H9 (cell line): ENCODE measurements at regions not wholly inside any gene's neighbourhood (a gene's known extent, or its start where the extent isn't known, plus 50 kb on each side); places are given as distances from the start of the nearest gene placed in this dataset.

ENCODE experiments used
- DNase-seq: peaks from one replicate; pipeline ENCODE4 v3.0.0-alpha.2; 2017
- H2AFZ ChIP-seq: one replicate; pipeline ENCODE4 v1.6.1; 2013; ENCODE audit warnings: mild to moderate bottlenecking, low read length, control low read depth, moderate library complexity
- H2AK5ac ChIP-seq: 2 replicates; pipeline ENCODE4 v1.6.1; 2013; ENCODE audit warnings: low read length, control low read depth, mixed read lengths; ENCODE audit not compliant: insufficient read length
- H2BK120ac ChIP-seq: one replicate; pipeline ENCODE4 v1.6.1; 2013; ENCODE audit warnings: low read depth, mild to moderate bottlenecking, low read length, control low read depth, inconsistent platforms; ENCODE audit not compliant: poor library complexity, severe bottlenecking
- H2BK12ac ChIP-seq: 2 replicates; pipeline ENCODE4 v1.6.1; 2013; ENCODE audit warnings: low read length, control low read depth, mixed read lengths, low read depth; ENCODE audit not compliant: insufficient read length
- H2BK15ac ChIP-seq: 2 replicates; pipeline ENCODE4 v1.6.1; 2013; ENCODE audit warnings: low read depth, low read length, control low read depth
- H2BK20ac ChIP-seq: one replicate; pipeline ENCODE4 v1.6.1; 2013; ENCODE audit warnings: low read depth, mild to moderate bottlenecking, low read length, control low read depth, inconsistent platforms; ENCODE audit not compliant: poor library complexity, severe bottlenecking
- H2BK5ac ChIP-seq: 2 replicates; pipeline ENCODE4 v1.6.1; 2013; ENCODE audit warnings: low read length, control low read depth, mixed read lengths; ENCODE audit not compliant: insufficient read length
- H3K14ac ChIP-seq: 2 replicates; pipeline ENCODE4 v1.6.1; 2013; ENCODE audit warnings: low read length, control low read depth; ENCODE audit not compliant: insufficient read depth
- H3K18ac ChIP-seq: 2 replicates; pipeline ENCODE4 v1.6.1; 2013; ENCODE audit warnings: low read depth, mild to moderate bottlenecking, mixed read lengths, low read length, control low read depth; ENCODE audit not compliant: insufficient read length
- H3K23ac ChIP-seq: 2 replicates; pipeline ENCODE4 v1.6.1; 2013; ENCODE audit warnings: low read length, control low read depth, mixed read lengths, low read depth; ENCODE audit not compliant: insufficient read length
- H3K23me2 ChIP-seq: 2 replicates; pipeline ENCODE4 v1.6.1; 2013; ENCODE audit warnings: low read depth, mild to moderate bottlenecking, mixed read lengths, low read length, control low read depth; ENCODE audit not compliant: insufficient read length, poor library complexity, severe bottlenecking
- H3K27ac ChIP-seq: 2 replicates; pipeline ENCODE4 v1.5.1; 2013; ENCODE audit warnings: low read length, control low read depth, mixed read lengths, low read depth; ENCODE audit not compliant: insufficient read length
- H3K27me3 ChIP-seq: 2 replicates; pipeline ENCODE4 v1.6.1; 2013; ENCODE audit warnings: low read length, control low read depth, inconsistent platforms; ENCODE audit not compliant: insufficient read depth
- H3K4ac ChIP-seq: 2 replicates; pipeline ENCODE4 v1.6.1; 2013; ENCODE audit warnings: low read depth, mild to moderate bottlenecking, control low read depth, inconsistent platforms, low read length, moderate library complexity
- H3K4me1 ChIP-seq: 2 replicates; pipeline ENCODE4 v1.6.1; 2013; ENCODE audit warnings: low read length, control low read depth, inconsistent platforms; ENCODE audit not compliant: insufficient read depth
- H3K4me2 ChIP-seq: 2 replicates; pipeline ENCODE4 v1.6.1; 2013; ENCODE audit warnings: low read length, control low read depth, mixed read lengths; ENCODE audit not compliant: insufficient read length, insufficient read depth
- H3K56ac ChIP-seq: 2 replicates; pipeline ENCODE4 v1.6.1; 2013; ENCODE audit warnings: low read depth, mild to moderate bottlenecking, mixed read lengths, low read length, control low read depth; ENCODE audit not compliant: insufficient read length
- H3K79me1 ChIP-seq: 2 replicates; pipeline ENCODE4 v1.6.1; 2013; ENCODE audit warnings: low read depth, mild to moderate bottlenecking, moderate library complexity, low read length, control low read depth, inconsistent platforms; ENCODE audit not compliant: insufficient read depth, poor library complexity, severe bottlenecking
- H3K79me2 ChIP-seq: 2 replicates; pipeline ENCODE4 v1.6.1; 2013; ENCODE audit warnings: low read length, control low read depth, inconsistent platforms; ENCODE audit not compliant: insufficient read depth
- H3K9ac ChIP-seq: 2 replicates; pipeline ENCODE4 v1.6.1; 2013; ENCODE audit warnings: low read length, control low read depth, mixed read lengths; ENCODE audit not compliant: insufficient read length; ENCODE audit errors: extremely low read depth
- H3K9me3 ChIP-seq: one replicate; pipeline ENCODE4 v1.6.1; 2013; ENCODE audit warnings: low read depth, low read length, inconsistent platforms; ENCODE audit not compliant: control insufficient read depth
- H3T11ph ChIP-seq: one replicate; pipeline ENCODE4 v1.6.1; 2013; ENCODE audit warnings: mild to moderate bottlenecking, low read length, control low read depth, inconsistent platforms
- H4K20me1 ChIP-seq: one replicate; pipeline ENCODE4 v1.6.1; 2013; ENCODE audit not compliant: control insufficient read depth, insufficient read length, insufficient read depth
- H4K5ac ChIP-seq: 2 replicates; pipeline ENCODE4 v1.6.1; 2013; ENCODE audit warnings: low read depth, mild to moderate bottlenecking, mixed read lengths, low read length, control low read depth; ENCODE audit not compliant: insufficient read length
- H4K8ac ChIP-seq: replicated peaks from 2 replicates; pipeline ENCODE4 v1.6.1; 2013; ENCODE audit warnings: low read length, control low read depth, mixed read lengths, low read depth; ENCODE audit not compliant: insufficient read length
- H4K91ac ChIP-seq: 2 replicates; pipeline ENCODE4 v1.6.1; 2013; ENCODE audit warnings: low read depth, mild to moderate bottlenecking, moderate library complexity, mixed read lengths, low read length, control low read depth; ENCODE audit not compliant: insufficient read length
- H3K27ac Mint-ChIP-seq, 3 experiments: 2 replicates in 2 of 3; 3 replicates in 1 of 3; pipeline ENCODE4 v1.8.0; 2020 to 2021; ENCODE audit warnings: mixed read lengths in 3 of 3, mild to moderate bottlenecking in 1 of 3, moderate library complexity in 1 of 3
- H3K27me3 Mint-ChIP-seq: 2 replicates; pipeline ENCODE4 v1.8.0; 2021; ENCODE audit warnings: low read depth, mild to moderate bottlenecking, moderate library complexity, mixed read lengths
- H3K36me3 Mint-ChIP-seq, 3 experiments: 2 replicates in 2 of 3; 3 replicates in 1 of 3; pipeline ENCODE4 v1.8.0; 2020 to 2021; ENCODE audit warnings: low read depth in 3 of 3, mixed read lengths in 3 of 3; ENCODE audit not compliant: insufficient read depth in 1 of 3
- H3K4me1 Mint-ChIP-seq, 2 experiments: 2 replicates each; pipeline ENCODE4 v1.8.0; 2020; ENCODE audit warnings: mixed read lengths in 2 of 2
- H3K4me3 Mint-ChIP-seq, 2 experiments: 2 replicates in 1 of 2; 3 replicates in 1 of 2; pipeline ENCODE4 v1.8.0; 2020 to 2021; ENCODE audit warnings: mild to moderate bottlenecking in 2 of 2, mixed read lengths in 2 of 2, moderate library complexity in 1 of 2
- H3K9me3 Mint-ChIP-seq, 2 experiments: 2 replicates in 1 of 2; 3 replicates in 1 of 2; pipeline ENCODE4 v1.8.0; 2020; ENCODE audit warnings: mild to moderate bottlenecking in 2 of 2, mixed read lengths in 2 of 2, moderate library complexity in 1 of 2
- WGBS: extraction: QIAGEN DNeasy Blood & Tissue Kit; methylation state at CpG from one replicate; pipeline ENCODE4 v1.1.7; 2013; ENCODE audit warnings: missing lambda C conversion rate, low lambda C conversion rate, mixed read lengths; ENCODE audit not compliant: insufficient read length; ENCODE audit errors: extremely low coverage; 5-methylcytosine and 5-hydroxymethylcytosine counted together
- TF ChIP-seq, protein P1 (sequence below): fragments of 200-600 bp; sonication (generic); conservative IDR thresholded peaks from 3 replicates; pipeline ENCODE4 v1.8.0; 2021; ENCODE audit warnings: antibody characterized with exemption, mild to moderate bottlenecking

DNA sequence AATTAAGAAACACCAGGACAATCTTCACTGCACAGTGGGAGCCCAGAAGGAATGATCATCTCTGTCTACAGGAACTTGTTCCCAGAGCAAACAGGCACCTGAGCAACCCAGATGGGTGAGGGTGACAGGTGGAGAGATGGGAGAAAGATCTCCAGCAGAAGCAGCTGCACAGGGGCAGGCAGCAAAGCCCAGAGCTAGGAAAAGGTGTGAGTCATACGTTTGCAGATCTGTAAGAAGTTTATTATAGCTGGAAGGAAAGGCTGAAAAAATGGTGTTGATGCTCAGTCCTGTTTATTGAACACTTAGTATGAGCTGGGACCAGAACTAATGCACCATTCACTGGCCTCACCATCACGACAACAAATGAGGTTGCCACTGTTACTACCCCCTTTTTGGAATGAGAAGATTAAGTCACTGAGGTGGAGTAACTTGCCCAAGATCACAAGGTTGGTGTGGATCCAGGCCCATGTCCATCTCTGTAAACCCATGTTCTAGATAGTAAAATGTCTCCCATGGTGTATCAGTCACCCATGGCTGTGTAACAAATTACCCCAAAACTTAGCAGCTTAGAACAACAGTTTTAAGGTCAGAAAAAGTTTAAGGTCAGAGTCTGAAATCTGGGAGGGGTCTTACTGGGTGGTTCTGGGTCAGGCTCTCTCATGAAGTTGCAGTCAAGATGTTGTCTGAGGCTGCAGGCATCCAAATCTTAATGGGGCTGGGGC is 506.9 kb downstream of the RPS24 start:
- no peak overlapping the region for H3K9ac ChIP-seq
- no peaks in the 10 kb centered on the region for H3K79me2 ChIP-seq
- no peak overlapping the region for H3K4me2 ChIP-seq
- H3K27ac ChIP-seq: no peak overlapping the region
- Mint-ChIP-seq H3K27me3 (peaks cover 4% of the 10 kb centered on the region), H3K27ac (peak overlapping the region in 1 of 3 experiments; percentile 8; a peak in 2 of 7 replicates), H3K9me3 (peaks cover 0 to 2% of the 10 kb centered on the region in 2 experiments; a peak in 3 of 5 replicates), H3K4me1 (peaks cover 2 to 21% of the 10 kb centered on the region in 2 experiments; a peak in 3 of 4 replicates), H3K4me3 (no peak overlapping the region), H3K36me3 (no peaks in the 10 kb centered on the region)
- H3K14ac ChIP-seq: no peak overlapping the region
- no peak overlapping the region for H2BK12ac ChIP-seq
- no peak overlapping the region for H3K23ac ChIP-seq
- TF ChIP-seq, protein P1, sequence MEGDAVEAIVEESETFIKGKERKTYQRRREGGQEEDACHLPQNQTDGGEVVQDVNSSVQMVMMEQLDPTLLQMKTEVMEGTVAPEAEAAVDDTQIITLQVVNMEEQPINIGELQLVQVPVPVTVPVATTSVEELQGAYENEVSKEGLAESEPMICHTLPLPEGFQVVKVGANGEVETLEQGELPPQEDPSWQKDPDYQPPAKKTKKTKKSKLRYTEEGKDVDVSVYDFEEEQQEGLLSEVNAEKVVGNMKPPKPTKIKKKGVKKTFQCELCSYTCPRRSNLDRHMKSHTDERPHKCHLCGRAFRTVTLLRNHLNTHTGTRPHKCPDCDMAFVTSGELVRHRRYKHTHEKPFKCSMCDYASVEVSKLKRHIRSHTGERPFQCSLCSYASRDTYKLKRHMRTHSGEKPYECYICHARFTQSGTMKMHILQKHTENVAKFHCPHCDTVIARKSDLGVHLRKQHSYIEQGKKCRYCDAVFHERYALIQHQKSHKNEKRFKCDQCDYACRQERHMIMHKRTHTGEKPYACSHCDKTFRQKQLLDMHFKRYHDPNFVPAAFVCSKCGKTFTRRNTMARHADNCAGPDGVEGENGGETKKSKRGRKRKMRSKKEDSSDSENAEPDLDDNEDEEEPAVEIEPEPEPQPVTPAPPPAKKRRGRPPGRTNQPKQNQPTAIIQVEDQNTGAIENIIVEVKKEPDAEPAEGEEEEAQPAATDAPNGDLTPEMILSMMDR: no peak
- H4K8ac ChIP-seq: no peak overlapping the region
- no peak overlapping the region for H2BK20ac ChIP-seq
- H3K23me2 ChIP-seq: no peaks in the 10 kb centered on the region
- no CpG with 5 or more reads among the region's 2 CpGs for WGBS
- no peak overlapping the region for H2AK5ac ChIP-seq
- no peak overlapping the region for H4K91ac ChIP-seq
- no peak overlapping the region for H3K56ac ChIP-seq
- H3K4ac ChIP-seq: no peak overlapping the region
- DNase-seq: no peak
- no peaks in the 10 kb centered on the region for H4K20me1 ChIP-seq
- H2BK15ac ChIP-seq: no peak overlapping the region
- H3T11ph ChIP-seq: no peak overlapping the region
- no peak overlapping the region for H3K18ac ChIP-seq
- H2BK5ac ChIP-seq: no peak overlapping the region
- no peaks in the 10 kb centered on the region for H3K4me1 ChIP-seq
- H3K9me3 ChIP-seq: no peaks in the 10 kb centered on the region
- H2BK120ac ChIP-seq: no peak overlapping the region
- no peaks in the 10 kb centered on the region for H3K27me3 ChIP-seq
- no peak overlapping the region for H2AFZ ChIP-seq
- no peak overlapping the region for H4K5ac ChIP-seq
- H3K79me1 ChIP-seq: no peaks in the 10 kb centered on the region
